Epithelial cell of esophagus (primary cell): ENCODE measurements at regions not wholly inside any gene's neighbourhood (a gene's known extent, or its start where the extent isn't known, plus 50 kb on each side); places are given as distances from the start of the nearest gene placed in this dataset.

ENCODE experiments used
- DNase-seq: peaks from one replicate; pipeline ENCODE4 v3.0.0; 2010; ENCODE audit warnings: low read depth
- H3K4me3 ChIP-seq: 2 replicates; pipeline ENCODE4 v1.5.1; 2011; ENCODE audit warnings: mild to moderate bottlenecking, low read length, control low read depth
- TF ChIP-seq, protein P1 (sequence below): IDR thresholded peaks from 2 replicates; pipeline ENCODE4 v1.5.1; 2011; ENCODE audit warnings: low read depth, mild to moderate bottlenecking, low read length, control low read depth, inconsistent platforms; ENCODE audit not compliant: insufficient read depth; ENCODE audit errors: missing control alignments

DNA sequence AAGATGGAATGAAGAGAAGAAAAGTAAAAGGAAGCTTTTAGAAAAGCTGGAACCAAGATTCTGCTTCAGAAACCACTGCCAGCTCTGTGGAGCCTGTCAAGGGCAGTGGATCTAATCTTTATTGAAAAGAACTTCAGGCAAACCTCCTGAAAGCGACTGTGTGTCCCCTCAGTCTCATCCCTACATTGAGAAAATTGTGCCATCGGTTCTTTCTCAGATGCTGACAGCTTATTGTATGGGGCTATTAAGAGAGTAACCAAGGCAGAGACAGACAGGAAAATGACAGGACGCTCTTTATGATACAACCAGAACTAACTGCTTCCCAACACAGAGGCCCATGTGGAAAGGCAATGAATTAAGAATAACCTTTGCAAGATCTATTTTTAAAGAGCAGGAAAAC, 763.2 kb upstream of the CHAC2 start:
- DNase-seq: no peak
- TF ChIP-seq, protein P1, sequence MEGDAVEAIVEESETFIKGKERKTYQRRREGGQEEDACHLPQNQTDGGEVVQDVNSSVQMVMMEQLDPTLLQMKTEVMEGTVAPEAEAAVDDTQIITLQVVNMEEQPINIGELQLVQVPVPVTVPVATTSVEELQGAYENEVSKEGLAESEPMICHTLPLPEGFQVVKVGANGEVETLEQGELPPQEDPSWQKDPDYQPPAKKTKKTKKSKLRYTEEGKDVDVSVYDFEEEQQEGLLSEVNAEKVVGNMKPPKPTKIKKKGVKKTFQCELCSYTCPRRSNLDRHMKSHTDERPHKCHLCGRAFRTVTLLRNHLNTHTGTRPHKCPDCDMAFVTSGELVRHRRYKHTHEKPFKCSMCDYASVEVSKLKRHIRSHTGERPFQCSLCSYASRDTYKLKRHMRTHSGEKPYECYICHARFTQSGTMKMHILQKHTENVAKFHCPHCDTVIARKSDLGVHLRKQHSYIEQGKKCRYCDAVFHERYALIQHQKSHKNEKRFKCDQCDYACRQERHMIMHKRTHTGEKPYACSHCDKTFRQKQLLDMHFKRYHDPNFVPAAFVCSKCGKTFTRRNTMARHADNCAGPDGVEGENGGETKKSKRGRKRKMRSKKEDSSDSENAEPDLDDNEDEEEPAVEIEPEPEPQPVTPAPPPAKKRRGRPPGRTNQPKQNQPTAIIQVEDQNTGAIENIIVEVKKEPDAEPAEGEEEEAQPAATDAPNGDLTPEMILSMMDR: no peak
- no peak overlapping the region for H3K4me3 ChIP-seq

DNA sequence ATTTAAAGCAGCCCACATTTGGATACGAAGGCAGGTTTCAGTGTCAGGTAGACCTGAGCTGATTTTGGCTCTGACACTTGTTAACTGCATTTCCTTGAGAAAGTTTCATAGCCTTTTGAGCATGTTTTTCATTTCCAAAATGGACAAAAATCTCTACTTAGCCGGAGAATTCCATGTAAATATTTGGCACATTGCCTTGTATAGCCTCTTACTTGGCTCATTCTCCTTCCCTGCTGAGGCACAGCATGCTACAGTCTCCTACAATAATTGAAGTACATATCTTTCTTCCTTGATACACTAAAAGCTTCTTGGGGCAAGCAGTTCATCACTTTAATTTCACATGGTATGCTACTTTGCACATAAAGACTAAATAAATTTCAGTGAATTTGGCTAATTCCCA, 772.2 kb upstream of the CHAC2 start:
- TF ChIP-seq, protein P1: no peak
- no peak overlapping the region for H3K4me3 ChIP-seq
- no peak for DNase-seq

DNA sequence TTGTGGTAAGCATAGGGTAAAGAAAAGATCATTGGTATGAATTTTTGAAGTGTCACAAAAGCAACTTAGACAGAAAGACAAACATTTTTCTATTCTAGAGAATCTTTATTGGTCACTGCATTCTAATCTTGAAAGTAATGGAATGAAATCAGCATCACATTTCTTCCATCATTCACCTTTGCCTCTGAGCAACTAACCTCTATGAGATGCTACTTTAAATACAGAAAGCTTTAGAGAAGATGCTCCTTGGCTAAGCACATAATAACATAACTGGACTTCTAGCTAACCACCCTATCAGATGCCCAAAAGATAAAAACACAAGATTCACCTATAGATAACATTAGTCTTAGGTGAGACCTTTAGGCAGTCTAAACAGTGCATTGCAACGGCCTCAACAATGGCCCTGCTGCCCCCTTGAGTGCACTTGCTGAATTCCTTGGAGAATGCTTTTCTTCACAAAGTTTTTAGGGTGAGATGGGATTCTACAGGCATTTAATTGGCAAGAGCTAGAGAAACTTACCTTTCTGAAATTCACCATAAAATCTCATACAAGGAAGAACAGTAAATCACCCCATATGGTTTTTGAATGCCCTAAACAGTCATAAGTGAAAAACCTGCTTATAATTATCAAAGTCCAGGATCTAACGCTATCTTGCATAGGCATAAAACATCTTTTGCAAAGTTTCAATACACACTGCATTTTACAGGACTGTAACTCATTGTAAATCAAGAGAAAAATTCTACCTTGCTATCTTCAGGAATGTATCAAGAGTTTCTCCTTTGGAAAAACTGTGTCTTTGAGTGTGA, 791.3 kb upstream of the CHAC2 start:
- peak; percentile 45 for DNase-seq
- TF ChIP-seq, protein P1: peak; percentile 70
- H3K4me3 ChIP-seq: no peak overlapping the region

DNA sequence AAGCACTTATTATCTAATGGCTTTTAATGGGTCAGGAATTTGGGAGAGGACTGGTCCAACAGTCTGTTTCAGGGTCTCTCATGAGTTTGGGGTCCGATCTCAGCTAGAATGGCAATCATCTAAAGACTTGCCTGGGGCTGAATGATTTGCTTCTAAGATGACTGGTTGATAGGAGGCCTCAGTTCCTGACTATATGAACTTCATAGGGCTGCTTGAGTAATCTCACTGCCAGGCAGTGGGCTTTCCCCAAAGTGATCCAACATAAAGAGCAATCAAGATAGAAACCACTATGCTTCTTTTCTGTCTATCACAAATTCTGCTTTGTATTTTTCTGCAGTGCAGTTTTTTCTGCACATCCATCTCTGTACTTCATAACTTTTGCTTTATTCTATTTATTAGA, 793.5 kb upstream of the CHAC2 start:
- TF ChIP-seq, protein P1: no peak
- no peak for DNase-seq
- H3K4me3 ChIP-seq: no peak overlapping the region

DNA sequence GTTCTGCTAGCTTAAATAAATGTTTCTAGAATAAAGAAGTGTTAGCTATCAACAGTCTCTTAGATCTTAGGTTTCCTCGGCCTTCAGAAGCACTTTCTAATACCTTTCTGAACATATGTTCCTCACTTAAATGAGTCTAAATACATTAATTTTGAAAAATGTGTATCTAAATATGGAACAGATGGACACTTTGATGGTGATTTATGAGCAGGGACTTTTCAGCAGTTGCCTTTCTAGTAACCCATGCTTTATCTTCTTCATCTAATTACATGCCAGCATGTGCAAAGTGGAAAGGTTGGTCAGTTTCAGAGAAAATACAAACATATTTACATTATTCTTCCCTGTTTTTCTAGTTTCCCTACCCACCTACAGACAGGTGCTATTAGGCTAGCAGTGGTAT, 797.0 kb upstream of the CHAC2 start:
- no peak for DNase-seq
- no peak overlapping the region for H3K4me3 ChIP-seq
- TF ChIP-seq, protein P1: no peak

DNA sequence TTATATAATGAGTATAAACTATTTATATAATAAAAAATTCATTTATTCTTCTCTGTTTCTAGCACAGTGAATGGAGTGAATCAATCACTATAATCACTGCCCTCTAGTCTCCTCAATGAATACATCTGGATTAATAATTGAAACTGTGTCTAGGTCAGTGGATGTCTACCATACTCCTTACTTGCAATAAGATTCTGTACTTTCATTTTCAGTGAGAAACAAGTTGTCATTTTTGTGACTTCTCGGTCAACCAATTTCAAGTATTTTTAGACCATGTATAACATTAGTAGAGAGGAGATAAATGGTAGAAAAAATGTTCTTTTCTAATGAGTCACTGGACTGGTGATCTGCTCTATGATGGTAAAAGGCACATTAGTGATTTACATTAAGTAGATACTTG, 799.6 kb upstream of the CHAC2 start:
- no peak overlapping the region for H3K4me3 ChIP-seq
- no peak for DNase-seq
- TF ChIP-seq, protein P1: no peak
